Small intestine (tissue), 7 donors: ENCODE measurements at regions not wholly inside any gene's neighbourhood (a gene's known extent, or its start where the extent isn't known, plus 50 kb on each side); places are given as distances from the start of the nearest gene placed in this dataset.

Experiments used
- DNase-seq, 2 donors: peaks; one replicate each; pipeline versions ENCODE4 v3.0.0 to v3.0.0-alpha.2; 2013
- FAIRE-seq: peaks from 2 replicates; lab custom pipeline; 2012; peaks lifted over from hg19 to GRCh38; lab: Jason Lieb, UNC
- H3K27ac ChIP-seq, 3 donors: one replicate each; pipeline ENCODE4 v1.5.1; 2013; ENCODE audit warnings: low read length in 2 of 3, mild to moderate bottlenecking in 2 of 3, control low read depth in 1 of 3, inconsistent platforms in 1 of 3, low read depth in 1 of 3, moderate library complexity in 1 of 3
- H3K27me3 ChIP-seq, 3 donors: one replicate each; pipeline ENCODE4 v1.6.1; 2013; ENCODE audit warnings: low read length in 3 of 3, inconsistent platforms in 1 of 3; ENCODE audit not compliant: control insufficient read depth in 3 of 3, insufficient read depth in 3 of 3
- H3K36me3 ChIP-seq, 3 donors: one replicate each; pipeline ENCODE4 v1.6.1; 2013; ENCODE audit warnings: low read length in 3 of 3, inconsistent platforms in 1 of 3, low read depth in 1 of 3, mild to moderate bottlenecking in 1 of 3, moderate library complexity in 1 of 3; ENCODE audit not compliant: control insufficient read depth in 3 of 3, insufficient read depth in 2 of 3
- H3K4me1 ChIP-seq, 3 donors: one replicate each; pipeline ENCODE4 v1.6.1; 2013; ENCODE audit warnings: low read length in 2 of 3, inconsistent platforms in 1 of 3, low read depth in 1 of 3, mild to moderate bottlenecking in 1 of 3, moderate library complexity in 1 of 3; ENCODE audit not compliant: control insufficient read depth in 3 of 3, insufficient read depth in 2 of 3
- H3K4me3 ChIP-seq, 3 donors: one replicate each; pipeline ENCODE4 v1.5.1; 2013; ENCODE audit warnings: low read length in 3 of 3, control low read depth in 1 of 3, inconsistent platforms in 1 of 3, low read depth in 1 of 3, mild to moderate bottlenecking in 1 of 3, moderate library complexity in 1 of 3
- H3K9me3 ChIP-seq, 2 donors: one replicate each; pipeline ENCODE4 v1.6.1; 2013; ENCODE audit warnings: low read depth in 1 of 2, low read length in 1 of 2; ENCODE audit not compliant: control insufficient read depth in 2 of 2, insufficient read depth in 1 of 2
- WGBS, 3 donors: extraction: QIAGEN DNeasy Blood & Tissue Kit; methylation state at CpG; one replicate each; pipeline ENCODE4 v1.1.7; 2013; 5-methylcytosine and 5-hydroxymethylcytosine counted together
- donor health status: healthy with polysubstance abuse.
- donor health status: control.
- donor health status: control.
- donor health status: Bipolar disorder and iron deficiency.
- donor health status: healthy.

GRCh38 chr3:159062734-159063410 lies 261.0 kb downstream of the MFSD1 start:
- Histone ChIP-seq H3K36me3 (no peaks in the 10 kb centered on the region), H3K27me3 (no peaks in the 10 kb centered on the region), H3K27ac (no peak overlapping the region), H3K4me3 (no peak overlapping the region), H3K9me3 (no peaks in the 10 kb centered on the region), H3K4me1 (no peaks in the 10 kb centered on the region)
- FAIRE-seq (no peak), DNase-seq (no peak)
- 79 to 85% (median 84%) methylated on average over 6 of the region's 6 CpGs for WGBS, 3 donors

DNA sequence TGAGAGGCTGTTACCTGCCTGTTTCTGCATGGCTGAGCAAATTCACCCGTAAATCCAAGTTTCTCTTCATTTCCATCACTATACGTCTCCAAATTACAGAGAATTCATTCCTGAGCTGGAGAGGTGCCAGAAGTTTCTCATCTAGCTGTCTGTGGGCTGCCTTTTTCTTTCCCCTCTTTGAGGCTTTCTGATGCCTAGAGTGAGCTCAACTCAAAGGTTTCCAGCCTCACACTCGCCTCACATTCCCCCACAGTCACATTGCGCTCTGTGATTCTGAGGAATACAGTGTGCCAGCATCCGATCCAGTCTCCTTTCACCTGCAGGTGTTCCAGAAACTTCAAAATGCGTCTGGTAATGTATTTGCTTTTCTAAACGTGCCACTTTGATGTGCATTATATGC lies 267.2 kb downstream of the MFSD1 start, which contains the start of gene IQCJ:
Gene IQCJ (plus strand): TSS at position 229 of the 400 bp plus-strand sequence.
- no peak within 1 kb of the TSS for H3K27ac ChIP-seq
- no peak within 1 kb of the TSS for H3K4me3 ChIP-seq
- no peak for FAIRE-seq
- no peaks in the 10 kb centered on the region for H3K9me3 ChIP-seq
- no peaks in the 10 kb centered on the region for H3K4me1 ChIP-seq
- H3K36me3 ChIP-seq = no peaks in the 10 kb centered on the region
- 63 to 68% (median 63%) methylated on average over 7 of the region's 7 CpGs for WGBS, 3 donors
- DNase-seq = no peak
- H3K27me3 ChIP-seq = no peaks in the 10 kb centered on the region

DNA sequence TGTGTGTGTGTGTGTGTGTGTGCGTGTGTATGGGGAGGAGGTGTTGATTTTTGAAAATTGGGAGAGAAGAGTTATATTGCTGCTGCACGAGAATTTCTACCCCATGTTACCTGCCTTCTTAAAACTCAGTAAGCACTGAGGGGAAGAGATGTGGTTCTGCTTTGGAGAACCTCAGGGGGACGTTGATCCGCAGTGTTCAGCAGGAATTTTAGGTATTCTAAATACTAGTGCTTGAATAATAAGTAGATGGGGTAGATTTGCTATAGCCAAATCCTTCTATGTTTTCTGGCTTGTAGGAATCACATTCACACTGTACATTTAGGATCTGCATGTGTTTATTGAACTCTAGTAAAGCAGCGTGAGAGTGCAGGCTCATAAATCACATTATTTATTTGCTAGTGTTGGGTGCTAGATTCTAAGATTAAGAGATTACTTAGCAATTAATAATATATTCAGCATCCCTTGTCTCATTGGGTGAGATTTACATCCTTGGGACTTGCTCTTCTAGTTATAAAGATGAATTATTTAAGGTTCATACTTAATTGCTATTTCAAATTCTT lies 268.1 kb downstream of the MFSD1 start:
- Histone ChIP-seq H3K27ac (no peak overlapping the region), H3K36me3 (no peaks in the 10 kb centered on the region), H3K27me3 (no peaks in the 10 kb centered on the region), H3K4me1 (no peaks in the 10 kb centered on the region), H3K9me3 (no peaks in the 10 kb centered on the region), H3K4me3 (no peak overlapping the region)
- WGBS, 3 donors = 48 to 69% (median 54%) methylated on average over 5 of the region's 5 CpGs
- DNase-seq = no peak
- no peak for FAIRE-seq

DNA sequence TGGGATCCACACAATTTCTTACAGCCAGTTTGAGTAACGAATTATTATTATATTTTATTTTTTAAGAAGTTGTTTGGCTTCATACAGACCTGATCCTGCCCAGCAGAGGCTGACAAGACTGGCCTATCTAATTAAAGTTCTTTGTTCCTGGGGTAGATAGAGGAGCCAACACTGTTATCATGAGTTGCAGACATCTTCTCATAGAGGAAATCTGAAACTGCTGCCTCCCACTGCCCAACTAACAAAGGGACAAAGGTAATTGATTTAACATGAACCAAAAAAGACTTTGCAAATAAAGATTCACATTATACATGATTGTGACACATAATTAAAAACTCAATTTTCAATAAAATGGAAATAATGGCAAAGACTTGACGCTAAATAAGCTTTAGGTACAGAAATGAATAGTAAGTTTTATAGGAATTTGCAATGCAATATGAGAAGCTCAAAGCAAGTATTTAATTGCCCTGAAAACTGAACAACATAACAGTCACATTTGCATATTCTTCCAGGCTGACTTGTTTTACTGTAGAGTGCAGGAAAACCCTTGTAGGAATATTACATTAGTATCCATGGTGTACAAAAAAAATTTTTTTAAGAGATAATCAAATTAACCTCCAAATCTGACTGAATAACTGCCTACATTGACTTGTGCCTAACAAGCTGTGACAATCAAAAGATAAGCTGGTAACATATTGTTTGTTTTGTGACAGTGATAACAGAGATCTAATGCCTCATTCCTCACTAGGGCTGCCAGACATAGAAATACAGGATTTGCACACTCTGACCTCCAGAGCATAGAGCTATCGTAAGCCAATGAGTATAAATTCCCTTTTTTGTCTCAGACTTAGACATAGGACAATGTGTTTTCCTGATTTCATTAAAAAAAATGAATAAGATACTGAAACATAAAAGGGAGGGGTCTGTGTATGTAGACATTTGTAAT lies 273.2 kb downstream of the MFSD1 start:
- FAIRE-seq = no peak
- DNase-seq = no peak
- H3K36me3 ChIP-seq = no peaks in the 10 kb centered on the region
- no peaks in the 10 kb centered on the region for H3K27me3 ChIP-seq
- 38 to 61% (median 57%) methylated on average over 3 of the region's 3 CpGs for WGBS, 3 donors
- H3K27ac ChIP-seq = no peak overlapping the region
- H3K4me3 ChIP-seq = no peak overlapping the region
- H3K4me1 ChIP-seq = no peaks in the 10 kb centered on the region
- H3K9me3 ChIP-seq = no peaks in the 10 kb centered on the region

DNA sequence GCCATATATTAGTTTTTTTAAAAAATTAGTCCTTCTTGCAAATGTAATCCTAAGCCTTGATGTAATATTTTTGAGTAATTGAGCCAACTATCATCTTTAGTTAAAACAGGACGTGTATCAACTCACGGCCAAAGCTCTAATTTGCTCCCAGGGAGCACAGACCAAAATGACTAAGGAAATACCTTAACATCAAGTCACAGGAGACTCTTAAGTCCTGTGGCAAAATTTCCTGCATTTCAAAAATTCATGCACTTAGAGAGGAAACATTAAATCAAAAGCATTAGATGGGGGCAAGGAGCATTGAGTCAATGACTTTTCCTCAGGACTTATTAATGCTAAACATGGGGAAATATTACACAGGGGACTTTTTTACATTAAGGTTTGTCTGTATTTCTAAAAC lies 276.0 kb downstream of the MFSD1 start:
- 73 to 87% (median 85%) methylated on average over 2 of the region's 2 CpGs for WGBS, 3 donors
- no peak overlapping the region for H3K4me3 ChIP-seq

DNA sequence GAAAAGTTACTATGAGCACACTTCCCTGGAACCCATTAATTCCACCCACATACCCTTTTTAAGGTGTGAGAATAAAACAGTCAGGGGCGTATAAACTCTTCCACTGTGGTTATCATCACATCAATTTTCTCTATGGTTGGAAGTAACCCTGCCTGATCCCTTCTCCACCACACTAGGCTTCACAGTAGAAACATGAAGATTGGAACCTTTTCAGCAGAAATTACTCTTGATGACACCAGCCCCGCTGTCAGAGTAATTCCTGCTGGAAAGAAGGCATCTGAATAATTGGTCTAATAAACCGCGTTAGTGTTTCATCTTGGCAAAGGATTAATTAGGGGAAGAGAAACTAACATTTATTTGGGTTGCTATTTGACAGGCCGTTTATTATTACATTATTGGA lies 278.4 kb downstream of the MFSD1 start:
- no peak overlapping the region for H3K4me3 ChIP-seq
- H3K9me3 ChIP-seq = no peaks in the 10 kb centered on the region
- no peaks in the 10 kb centered on the region for H3K36me3 ChIP-seq
- H3K27me3 ChIP-seq = no peaks in the 10 kb centered on the region
- DNase-seq (no peak), FAIRE-seq (no peak)
- 84 to 89% (median 84%) methylated on average over 5 of the region's 5 CpGs for WGBS, 3 donors
- no peak overlapping the region for H3K27ac ChIP-seq
- H3K4me1 ChIP-seq = no peaks in the 10 kb centered on the region

More for the DNA sequence above, 276.0 kb downstream of the MFSD1 start:
- Histone ChIP-seq H3K4me1 (no peaks in the 10 kb centered on the region), H3K36me3 (no peaks in the 10 kb centered on the region), H3K27ac (no peak overlapping the region), H3K9me3 (no peaks in the 10 kb centered on the region), H3K27me3 (no peaks in the 10 kb centered on the region)
- no peak for DNase-seq
- no peak for FAIRE-seq

DNA sequence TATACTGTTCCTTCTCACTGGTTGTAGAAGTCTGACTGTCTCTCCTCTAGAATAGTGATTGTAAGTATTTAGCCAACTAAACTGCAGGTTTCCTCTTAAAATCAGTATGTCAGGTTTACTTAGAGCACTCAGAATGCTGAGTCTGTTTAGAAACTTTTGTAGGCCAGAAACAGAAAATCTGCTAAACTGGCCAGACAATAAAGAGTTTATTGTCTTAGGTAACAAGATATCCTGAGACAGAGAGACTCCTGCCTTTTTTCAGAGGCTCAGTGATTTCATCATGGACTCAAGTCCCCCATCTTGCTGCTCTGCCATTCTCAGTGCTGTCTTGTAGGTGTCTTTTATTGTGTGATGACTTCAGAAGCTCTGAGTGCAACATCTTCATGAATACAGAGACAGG lies 279.0 kb downstream of the MFSD1 start:
- no peak overlapping the region for H3K27ac ChIP-seq
- FAIRE-seq (no peak), DNase-seq (no peak)
- no peaks in the 10 kb centered on the region for H3K4me1 ChIP-seq
- no peak overlapping the region for H3K4me3 ChIP-seq
- no peaks in the 10 kb centered on the region for H3K27me3 ChIP-seq
- H3K36me3 ChIP-seq = no peaks in the 10 kb centered on the region
- H3K9me3 ChIP-seq = no peaks in the 10 kb centered on the region

DNA sequence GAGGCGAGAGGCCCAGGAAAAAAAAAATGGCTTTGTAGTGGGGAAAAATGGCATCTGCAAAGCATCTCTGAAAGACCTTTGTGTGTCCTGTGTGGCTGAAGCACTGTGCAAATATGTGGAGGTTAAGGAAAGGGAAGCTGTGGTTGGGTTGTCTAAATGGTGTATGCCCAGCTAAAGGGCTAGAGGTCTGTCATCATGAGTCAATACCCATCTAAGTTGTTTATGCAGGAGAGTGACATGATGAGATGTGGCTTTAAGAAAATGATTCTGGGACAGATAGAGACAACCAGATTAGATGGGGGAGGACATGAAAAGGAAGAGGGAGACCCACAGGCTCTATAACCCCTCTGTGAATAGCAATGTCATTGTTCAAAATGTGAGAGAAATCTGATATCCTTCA lies 280.7 kb downstream of the MFSD1 start:
- Histone ChIP-seq H3K27ac (no peak overlapping the region), H3K36me3 (no peaks in the 10 kb centered on the region), H3K27me3 (no peaks in the 10 kb centered on the region), H3K4me3 (no peak overlapping the region), H3K9me3 (no peaks in the 10 kb centered on the region), H3K4me1 (no peaks in the 10 kb centered on the region)
- FAIRE-seq = no peak
- no peak for DNase-seq
- WGBS, 3 donors = 63 to 87% (median 86%) methylated on average over 1 of the region's 1 CpG
